A549 (cell line): ENCODE measurements at regions not wholly inside any gene's neighbourhood (a gene's known extent, or its start where the extent isn't known, plus 50 kb on each side); places are given as distances from the start of the nearest gene placed in this dataset.

Experiments
- CTCF ChIP-seq: fragments of >200 bp; sonication (Bioruptor Twin); formaldehyde crosslinking; IDR thresholded peaks from 3 replicates; pipeline ENCODE4 v1.5.1; 2016
- EP300 ChIP-seq, 2 experiments: fragments of >200 bp; sonication (Bioruptor Twin); formaldehyde crosslinking; IDR thresholded peaks; 2 replicates in 1 of 2; 3 replicates in 1 of 2; pipeline ENCODE4 v1.6.1; 2016 to 2017
- KDM5A ChIP-seq: fragments of 200-600 bp; sonication (generic); IDR thresholded peaks from 2 replicates; pipeline ENCODE4 v1.6.1; 2016; ENCODE audit warnings: antibody characterized with exemption, mild to moderate bottlenecking
- NFE2L2 ChIP-seq: fragments of 150-350 bp; conservative IDR thresholded peaks from 2 replicates; pipeline ENCODE4 v1.6.1; 2014; ENCODE audit warnings: low read length
- RAD21 ChIP-seq, 2 experiments: fragments of >200 bp in 1 of 2; sonication (Bioruptor Twin) in 1 of 2; formaldehyde crosslinking in 1 of 2; IDR thresholded peaks in 1 of 2; conservative IDR thresholded peaks in 1 of 2; 2 replicates in 1 of 2; 3 replicates in 1 of 2; pipeline ENCODE4 v1.6.1; 2012 to 2018; ENCODE audit warnings: inconsistent platforms in 1 of 2
- USF2 ChIP-seq: fragments of 450-650 bp; IDR thresholded peaks from 2 replicates; pipeline ENCODE4 v1.6.1; 2014; ENCODE audit warnings: antibody characterized with exemption
- TF ChIP-seq, protein P1 (sequence below): fragments of >200 bp; sonication (Bioruptor Twin); formaldehyde crosslinking; IDR thresholded peaks from 3 replicates; pipeline ENCODE4 v1.6.1; 2016

DNA sequence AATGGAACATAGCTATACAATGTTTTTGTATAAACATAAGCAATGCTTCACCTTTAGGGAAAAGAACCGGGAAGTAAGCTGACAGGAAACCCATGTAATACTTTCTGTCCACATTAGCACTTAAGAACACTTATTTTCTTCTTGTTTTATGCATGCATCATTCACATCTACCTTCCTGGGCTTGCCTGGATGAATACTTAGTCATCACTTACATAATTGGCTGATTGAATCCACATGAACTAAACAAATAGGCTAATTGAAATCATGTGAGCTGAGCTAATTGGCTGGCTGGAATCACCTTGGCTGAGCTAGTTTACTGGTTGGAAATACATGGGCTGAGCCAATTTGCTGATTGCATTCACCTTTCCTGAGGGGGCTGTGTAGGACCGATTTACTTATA lies 78.8 kb downstream of the ZNF726 start:
- TF ChIP-seq, protein P1, sequence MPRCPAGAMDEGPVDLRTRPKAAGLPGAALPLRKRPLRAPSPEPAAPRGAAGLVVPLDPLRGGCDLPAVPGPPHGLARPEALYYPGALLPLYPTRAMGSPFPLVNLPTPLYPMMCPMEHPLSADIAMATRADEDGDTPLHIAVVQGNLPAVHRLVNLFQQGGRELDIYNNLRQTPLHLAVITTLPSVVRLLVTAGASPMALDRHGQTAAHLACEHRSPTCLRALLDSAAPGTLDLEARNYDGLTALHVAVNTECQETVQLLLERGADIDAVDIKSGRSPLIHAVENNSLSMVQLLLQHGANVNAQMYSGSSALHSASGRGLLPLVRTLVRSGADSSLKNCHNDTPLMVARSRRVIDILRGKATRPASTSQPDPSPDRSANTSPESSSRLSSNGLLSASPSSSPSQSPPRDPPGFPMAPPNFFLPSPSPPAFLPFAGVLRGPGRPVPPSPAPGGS = no peak
- TF ChIP-seq EP300 (IDR thresholded peaks at IDR 0.05) (no peak), KDM5A (no peak), RAD21 (conservative IDR thresholded peaks at IDR 0.05 in 1 of 2, IDR thresholded peaks at IDR 0.05 in 1 of 2) (no peak), CTCF (no peak), NFE2L2 (no peak), USF2 (no peak)
